ENCODE measurements at regions not wholly inside any gene's neighbourhood (a gene's known extent, or its start where the extent isn't known, plus 50 kb on each side); places are given as distances from the start of the nearest gene placed in this dataset.
A peak's percentile ranks its signal among the peaks of the same experiment; 100 is the strongest.

GRCh38 chr6:82679232-82679631 is 315.6 kb downstream of the TPBG start:
- TF ChIP-seq, protein P1, sequence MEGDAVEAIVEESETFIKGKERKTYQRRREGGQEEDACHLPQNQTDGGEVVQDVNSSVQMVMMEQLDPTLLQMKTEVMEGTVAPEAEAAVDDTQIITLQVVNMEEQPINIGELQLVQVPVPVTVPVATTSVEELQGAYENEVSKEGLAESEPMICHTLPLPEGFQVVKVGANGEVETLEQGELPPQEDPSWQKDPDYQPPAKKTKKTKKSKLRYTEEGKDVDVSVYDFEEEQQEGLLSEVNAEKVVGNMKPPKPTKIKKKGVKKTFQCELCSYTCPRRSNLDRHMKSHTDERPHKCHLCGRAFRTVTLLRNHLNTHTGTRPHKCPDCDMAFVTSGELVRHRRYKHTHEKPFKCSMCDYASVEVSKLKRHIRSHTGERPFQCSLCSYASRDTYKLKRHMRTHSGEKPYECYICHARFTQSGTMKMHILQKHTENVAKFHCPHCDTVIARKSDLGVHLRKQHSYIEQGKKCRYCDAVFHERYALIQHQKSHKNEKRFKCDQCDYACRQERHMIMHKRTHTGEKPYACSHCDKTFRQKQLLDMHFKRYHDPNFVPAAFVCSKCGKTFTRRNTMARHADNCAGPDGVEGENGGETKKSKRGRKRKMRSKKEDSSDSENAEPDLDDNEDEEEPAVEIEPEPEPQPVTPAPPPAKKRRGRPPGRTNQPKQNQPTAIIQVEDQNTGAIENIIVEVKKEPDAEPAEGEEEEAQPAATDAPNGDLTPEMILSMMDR (IDR thresholded peaks at IDR 0.05; ENCODE audit: insufficient read depth, low read depth, low read length, missing control alignments), result no peak
- no peak for DNase-seq (ENCODE audit: low read depth)
- no peak overlapping the region for H3K4me3 ChIP-seq (ENCODE audit: low read length)

GRCh38 chr6:82680192-82680591 is 316.6 kb downstream of the TPBG start:
- H3K4me3 ChIP-seq (ENCODE audit: low read length), result no peak overlapping the region
- TF ChIP-seq, protein P1 (IDR thresholded peaks at IDR 0.05; ENCODE audit: insufficient read depth, low read depth, low read length, missing control alignments), result no peak
- DNase-seq (ENCODE audit: low read depth), result no peak

GRCh38 chr6:82681119-82681714 is 317.6 kb downstream of the TPBG start:
- DNase-seq (ENCODE audit: low read depth), result no peak
- TF ChIP-seq, protein P1 (IDR thresholded peaks at IDR 0.05; ENCODE audit: insufficient read depth, low read depth, low read length, missing control alignments), result no peak
- no peak overlapping the region for H3K4me3 ChIP-seq (ENCODE audit: low read length)

- TF ChIP-seq, protein P1 (IDR thresholded peaks at IDR 0.05; ENCODE audit: insufficient read depth, low read depth, low read length, missing control alignments), result no peak
- DNase-seq (ENCODE audit: low read depth), result peak; percentile 16
- no peak overlapping the region for H3K4me3 ChIP-seq (ENCODE audit: low read length)
Observed at GRCh38 chr6:82686719-82687118, 323.1 kb downstream of the TPBG start.

GRCh38 chr6:82687855-82688254 is 324.2 kb downstream of the TPBG start:
- no peak for DNase-seq (ENCODE audit: low read depth)
- TF ChIP-seq, protein P1 (IDR thresholded peaks at IDR 0.05; ENCODE audit: insufficient read depth, low read depth, low read length, missing control alignments), result no peak

GRCh38 chr6:82690283-82690682 is 326.7 kb downstream of the TPBG start:
- no peak overlapping the region for H3K4me3 ChIP-seq (ENCODE audit: low read length)
- DNase-seq (ENCODE audit: low read depth), result no peak
- TF ChIP-seq, protein P1 (IDR thresholded peaks at IDR 0.05; ENCODE audit: insufficient read depth, low read depth, low read length, missing control alignments), result no peak

More at GRCh38 chr6:82687855-82688254, 324.2 kb downstream of the TPBG start:
- H3K4me3 ChIP-seq (ENCODE audit: low read length), result no peak overlapping the region

GRCh38 chr6:82691997-82692396 is 328.4 kb downstream of the TPBG start:
- TF ChIP-seq, protein P1 (IDR thresholded peaks at IDR 0.05; ENCODE audit: insufficient read depth, low read depth, low read length, missing control alignments), result no peak
- DNase-seq (ENCODE audit: low read depth), result no peak
- H3K4me3 ChIP-seq (ENCODE audit: low read length), result no peak overlapping the region

Measured in epithelial cell of esophagus (primary cell).